ENCODE measurements at regions not wholly inside any gene's neighbourhood (a gene's known extent, or its start where the extent isn't known, plus 50 kb on each side); places are given as distances from the start of the nearest gene placed in this dataset.
A peak's percentile ranks its signal among the peaks of the same experiment; 100 is the strongest.
"Not testable (repeated sequence)": the region's sequence is repeated elsewhere in the genome, so short reads cannot be mapped to it uniquely, and the experiment has no call there.

GRCh38 chr1:90864681-90865080, 147.6 kb upstream of the BARHL2 start:
- DNase-seq = no peak

GRCh38 chr1:90862782-90863181, 145.7 kb upstream of the BARHL2 start:
- no peak for DNase-seq

- DNase-seq = not testable (repeated sequence)
Observed at GRCh38 chr1:90861421-90861820, 144.3 kb upstream of the BARHL2 start.

GRCh38 chr1:90856463-90857007, 139.4 kb upstream of the BARHL2 start:
- no peak for DNase-seq

GRCh38 chr1:90854397-90854924, 137.4 kb upstream of the BARHL2 start:
- DNase-seq = no peak

GRCh38 chr1:90851711-90852050, 134.6 kb upstream of the BARHL2 start:
- DNase-seq = no peak

- peak; percentile 81 for DNase-seq
Observed at GRCh38 chr1:90850898-90851710, 134.0 kb upstream of the BARHL2 start.

- DNase-seq = peak; percentile 37
Observed at GRCh38 chr1:90850181-90850897, 133.2 kb upstream of the BARHL2 start.

GRCh38 chr1:90841473-90841872, 124.4 kb upstream of the BARHL2 start:
- no peak for DNase-seq

GRCh38 chr1:90840352-90840751, 123.2 kb upstream of the BARHL2 start:
- DNase-seq = no peak

GRCh38 chr1:90839323-90839722, 122.2 kb upstream of the BARHL2 start:
- DNase-seq = no peak

GRCh38 chr1:90838720-90839119, 121.6 kb upstream of the BARHL2 start:
- DNase-seq = no peak

- no peak for DNase-seq
Observed at GRCh38 chr1:90837420-90837819, 120.3 kb upstream of the BARHL2 start.

- DNase-seq = no peak
Observed at GRCh38 chr1:90836345-90836679, 119.2 kb upstream of the BARHL2 start.

GRCh38 chr1:90835661-90836344, 118.7 kb upstream of the BARHL2 start:
- DNase-seq = peak; percentile 42

GRCh38 chr1:90834886-90835660, 118.0 kb upstream of the BARHL2 start:
- DNase-seq = no peak

- DNase-seq = no peak
Observed at GRCh38 chr1:90834354-90834885, 117.3 kb upstream of the BARHL2 start.

- DNase-seq = no peak
Observed at GRCh38 chr1:90833466-90834110, 116.5 kb upstream of the BARHL2 start.

- no peak for DNase-seq
Observed at GRCh38 chr1:90831910-90832309, 114.8 kb upstream of the BARHL2 start.

GRCh38 chr1:90826834-90827233, 109.7 kb upstream of the BARHL2 start:
- no peak for DNase-seq

GRCh38 chr1:90826024-90826423, 108.9 kb upstream of the BARHL2 start:
- no peak for DNase-seq

- DNase-seq = no peak
Observed at GRCh38 chr1:90824551-90824950, 107.4 kb upstream of the BARHL2 start.
